GM12865 (cell line): ENCODE measurements at regions not wholly inside any gene's neighbourhood (a gene's known extent, or its start where the extent isn't known, plus 50 kb on each side); places are given as distances from the start of the nearest gene placed in this dataset.
A peak's percentile ranks its signal among the peaks of the same experiment; 100 is the strongest.

ENCODE experiments used
- DNase-seq: peaks from one replicate; pipeline ENCODE4 v3.0.0; 2010; ENCODE audit warnings: low read depth
- H3K4me3 ChIP-seq: 2 replicates; pipeline ENCODE4 v1.5.1; 2011; ENCODE audit warnings: mild to moderate bottlenecking, low read depth, low read length, control low read depth
- CTCF ChIP-seq: IDR thresholded peaks from 2 replicates; pipeline ENCODE4 v1.5.1; 2011; ENCODE audit warnings: low read length, control low read depth, low read depth, inconsistent platforms; ENCODE audit not compliant: insufficient read depth; ENCODE audit errors: missing control alignments

GRCh38 chr2:6168485-6168884 is 476.3 kb downstream of the SOX11 start:
- TF ChIP-seq CTCF, result no peak
- no peak overlapping the region for H3K4me3 ChIP-seq
- peak; percentile 46 for DNase-seq

GRCh38 chr2:6171294-6171693 is 479.1 kb downstream of the SOX11 start:
- no peak for TF ChIP-seq CTCF
- H3K4me3 ChIP-seq, result no peak overlapping the region
- no peak for DNase-seq

- TF ChIP-seq CTCF, result no peak
- DNase-seq, result no peak
- no peak overlapping the region for H3K4me3 ChIP-seq
Observed at GRCh38 chr2:6177811-6178210, 485.6 kb downstream of the SOX11 start.

GRCh38 chr2:6181525-6181924 is 489.3 kb downstream of the SOX11 start:
- TF ChIP-seq CTCF, result no peak
- H3K4me3 ChIP-seq, result no peak overlapping the region
- no peak for DNase-seq

GRCh38 chr2:6181926-6182325 is 489.7 kb downstream of the SOX11 start:
- no peak for TF ChIP-seq CTCF
- peak; percentile 34 for DNase-seq
- H3K4me3 ChIP-seq, result no peak overlapping the region

GRCh38 chr2:6183226-6183625 is 491.0 kb downstream of the SOX11 start:
- H3K4me3 ChIP-seq, result no peak overlapping the region
- DNase-seq, result peak; percentile 42
- TF ChIP-seq CTCF, result no peak

GRCh38 chr2:6184532-6185292 is 492.5 kb downstream of the SOX11 start:
- no peak for TF ChIP-seq CTCF
- no peak for DNase-seq
- H3K4me3 ChIP-seq, result no peak overlapping the region
